GM19351 (cell line): ENCODE measurements at regions not wholly inside any gene's neighbourhood (a gene's known extent, or its start where the extent isn't known, plus 50 kb on each side); places are given as distances from the start of the nearest gene placed in this dataset.
A peak's percentile ranks its signal among the peaks of the same experiment; 100 is the strongest.

Experiments used
- ATAC-seq: cut with Tn5 transposase; IDR thresholded peaks from one replicate; pipeline ENCODE4 v1.9.1; 2021; ENCODE audit warnings: mild to moderate bottlenecking, moderate library complexity; ENCODE audit not compliant: unreplicated experiment

GRCh38 chrX:15191830-15192229 lies 78.1 kb downstream of the ASB9 start:
- no peak for ATAC-seq

DNA sequence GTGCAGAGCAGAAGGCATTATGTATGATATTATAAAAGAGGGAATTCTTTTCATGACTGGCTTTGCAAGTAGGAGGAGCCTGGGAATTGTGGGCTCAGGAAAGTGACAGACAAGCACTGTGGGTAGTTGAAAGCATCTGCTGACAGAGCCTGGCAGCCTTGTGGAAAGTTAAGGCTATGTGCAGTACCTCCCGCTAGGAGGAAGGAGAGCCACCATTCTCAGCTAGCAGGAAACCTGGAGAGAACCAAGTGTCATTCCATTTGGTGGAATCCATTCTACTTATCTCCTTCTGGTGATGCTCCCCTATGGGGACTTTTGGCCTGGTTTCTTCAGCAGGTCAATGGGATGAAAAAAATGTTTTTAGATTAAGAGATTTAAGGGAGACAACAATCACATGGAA lies 81.8 kb downstream of the ASB9 start:
- no peak for ATAC-seq

DNA sequence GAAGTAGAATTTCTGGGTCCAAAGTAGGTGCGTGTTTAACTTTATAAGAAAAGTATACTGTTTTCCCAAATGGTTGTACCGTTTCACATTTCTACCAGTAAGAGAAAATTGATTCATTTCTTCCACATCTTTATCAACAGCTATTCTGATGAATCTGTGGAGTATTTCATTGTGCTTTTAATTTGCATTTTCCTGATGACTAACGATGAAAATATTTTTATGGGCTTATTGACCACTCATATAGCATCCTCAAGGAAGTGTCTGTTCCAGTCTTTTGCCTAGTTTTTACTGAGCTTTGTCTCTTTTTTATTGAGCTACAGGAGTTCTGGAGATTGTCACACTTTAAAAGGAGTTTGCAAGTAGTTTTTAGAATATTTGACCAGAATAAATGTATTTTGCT lies 92.6 kb downstream of the ASB9 start:
- ATAC-seq: no peak

DNA sequence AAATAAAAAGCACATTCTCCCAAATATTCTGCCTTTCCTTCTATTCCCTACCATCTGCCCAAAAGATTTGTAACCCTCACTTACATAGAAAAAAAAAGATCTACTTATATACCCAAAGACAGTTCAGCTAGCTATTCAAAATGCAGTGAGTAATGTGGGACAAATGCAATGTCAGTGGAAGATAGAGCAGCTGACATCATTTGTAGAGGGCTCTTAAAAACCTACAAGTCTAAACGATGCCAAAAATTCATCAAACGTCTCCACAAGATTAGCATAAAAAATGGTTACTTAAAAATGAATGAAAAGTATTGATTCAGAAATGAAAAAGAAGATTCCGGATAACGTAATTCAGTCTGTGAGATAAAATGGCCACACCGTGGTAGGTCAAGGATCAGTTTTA lies 96.5 kb downstream of the ASB9 start:
- ATAC-seq: no peak

DNA sequence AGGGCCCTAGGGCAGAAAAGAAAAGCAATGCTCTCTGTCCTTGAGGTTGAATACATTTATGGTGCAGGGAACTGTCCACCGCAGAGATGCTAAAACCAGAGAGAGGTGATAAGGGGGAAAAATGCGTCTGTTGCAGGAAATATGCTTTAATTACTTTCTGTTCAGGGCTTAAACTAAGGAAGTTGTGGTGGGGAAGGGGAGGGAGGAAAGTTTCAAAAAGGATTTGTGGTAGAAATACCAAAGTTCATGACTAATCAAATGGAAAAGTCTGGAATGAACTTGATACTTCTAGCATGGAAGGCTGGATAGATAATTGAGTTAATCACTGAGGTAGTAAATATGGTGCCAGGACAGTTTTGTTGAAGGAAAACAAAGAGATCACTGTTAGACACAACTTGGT lies 99.0 kb downstream of the ASB9 start:
- ATAC-seq: no peak

- ATAC-seq: no peak
Observed at GRCh38 chrX:15167826-15168225, 102.1 kb downstream of the ASB9 start.

GRCh38 chrX:15165832-15166231 lies 104.1 kb downstream of the ASB9 start:
- ATAC-seq: no peak

GRCh38 chrX:15163131-15163530 lies 106.8 kb downstream of the ASB9 start:
- no peak for ATAC-seq

- no peak for ATAC-seq
Observed at GRCh38 chrX:15160558-15161095, 109.3 kb downstream of the ASB9 start.

GRCh38 chrX:15158736-15159406 lies 111.0 kb downstream of the ASB9 start:
- peak; percentile 52 for ATAC-seq

GRCh38 chrX:15158350-15158735 lies 111.5 kb downstream of the ASB9 start:
- ATAC-seq: peak; percentile 16

DNA sequence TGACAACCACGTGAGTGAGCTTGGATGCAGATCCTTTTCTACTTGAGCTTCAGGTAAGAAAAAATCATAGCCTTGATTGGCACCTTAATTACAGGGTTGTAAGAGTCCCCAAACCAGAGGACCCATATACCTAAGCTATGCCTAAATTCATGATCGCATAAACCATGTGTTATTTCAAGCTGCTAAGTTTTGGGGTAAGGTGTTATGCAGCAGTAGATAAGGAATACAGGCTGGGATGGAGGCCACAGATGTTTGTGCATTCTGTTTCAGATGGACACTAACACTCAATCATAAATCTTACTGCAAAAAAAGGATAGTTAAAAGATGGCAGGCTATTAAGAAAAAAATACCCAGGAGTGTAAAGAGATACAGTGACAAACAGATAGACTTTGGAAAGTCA lies 112.3 kb downstream of the ASB9 start:
- no peak for ATAC-seq

- peak; percentile 82 for ATAC-seq
Observed at GRCh38 chrX:15151267-15152186, 118.4 kb downstream of the ASB9 start.

- no peak for ATAC-seq
Observed at GRCh38 chrX:15150586-15150985, 119.3 kb downstream of the ASB9 start.

DNA sequence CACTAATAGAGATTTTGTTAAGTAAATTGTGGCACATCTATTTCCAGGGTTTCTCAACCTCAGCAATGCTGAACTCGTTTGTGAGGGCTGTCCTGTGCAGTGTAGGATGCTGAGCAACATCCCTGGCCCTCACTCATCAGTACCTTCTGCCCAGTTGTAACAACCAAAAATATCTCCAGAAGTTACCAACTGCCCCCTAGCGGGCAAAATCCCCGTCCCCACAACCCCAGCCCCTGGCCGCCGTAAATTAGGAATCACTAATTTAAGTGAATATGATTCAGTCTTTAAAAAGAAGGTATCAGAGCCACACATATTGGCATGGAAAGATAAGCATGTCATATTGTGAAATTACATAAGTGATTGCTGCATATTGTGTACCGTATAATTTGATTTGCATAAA lies 123.4 kb downstream of the ASB9 start:
- ATAC-seq: no peak

DNA sequence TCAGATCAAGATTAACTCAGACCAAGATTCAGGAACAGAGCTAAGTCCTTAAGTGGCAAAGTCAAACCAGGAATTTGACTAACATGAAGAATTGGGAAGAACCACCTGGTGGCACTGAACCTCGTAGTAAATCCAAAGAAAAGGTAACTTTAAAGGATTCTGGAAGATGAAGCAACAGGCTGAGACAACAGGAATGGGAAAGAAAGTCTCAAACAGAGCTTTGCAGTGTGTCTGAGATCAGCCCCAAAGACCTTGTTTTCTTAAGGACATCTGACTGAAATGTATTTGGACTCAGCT lies 126.1 kb downstream of the ASB9 start:
- ATAC-seq: no peak

GRCh38 chrX:15143050-15143824 lies 126.6 kb downstream of the ASB9 start:
- ATAC-seq: peak; percentile 86

DNA sequence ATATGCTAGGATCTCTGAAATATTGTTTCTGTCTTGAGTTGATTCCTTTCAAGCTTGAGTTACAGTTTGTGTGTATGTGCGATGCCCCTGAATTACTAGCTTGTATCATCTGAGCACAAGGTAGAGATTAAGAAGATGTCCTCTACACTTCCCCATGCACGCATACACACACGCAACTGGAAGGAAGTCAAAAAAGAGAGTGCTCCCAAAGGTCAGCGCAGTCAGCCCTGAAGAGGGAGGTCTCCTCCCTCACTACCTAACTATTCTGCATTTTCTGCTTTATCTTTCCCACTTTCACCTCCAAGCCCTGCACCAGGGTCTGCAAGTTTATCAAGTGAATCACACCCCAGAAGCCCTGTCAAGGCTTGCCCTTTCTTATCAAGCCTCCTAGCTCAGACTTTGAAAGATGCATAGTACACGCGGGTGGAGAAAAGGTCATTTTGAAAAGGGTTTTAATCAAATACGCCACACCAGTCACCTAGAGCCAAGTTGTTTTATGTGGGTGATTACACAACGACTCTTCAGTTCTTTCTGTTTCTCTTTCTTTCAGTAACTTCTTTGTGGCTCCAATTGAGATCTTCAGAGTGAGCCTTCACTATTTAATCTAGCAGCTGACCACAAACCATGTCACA lies 127.7 kb downstream of the ASB9 start:
- no peak for ATAC-seq

DNA sequence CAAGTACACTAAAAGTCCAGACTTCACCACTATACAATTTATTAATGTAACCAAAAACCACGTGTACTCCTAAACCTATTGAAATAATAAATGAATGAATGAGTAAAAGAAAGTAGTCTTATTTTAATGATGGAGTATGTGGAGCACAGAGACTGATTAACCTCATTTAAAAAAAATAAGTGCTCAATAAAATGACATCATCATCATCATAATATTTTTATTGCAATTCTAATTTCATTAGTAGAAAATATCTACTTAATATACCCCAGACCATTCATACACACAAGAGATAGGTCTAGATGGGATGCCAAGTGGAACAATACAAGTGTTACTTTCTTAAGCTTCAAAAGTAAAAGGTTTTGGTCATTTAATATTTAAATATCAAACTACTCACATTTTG lies 133.1 kb downstream of the ASB9 start:
- ATAC-seq: no peak

GRCh38 chrX:15129412-15129811 lies 140.5 kb downstream of the ASB9 start:
- ATAC-seq: no peak

GRCh38 chrX:15128861-15129260 lies 141.0 kb downstream of the ASB9 start:
- no peak for ATAC-seq
